HEK293T (cell line): ENCODE measurements at regions not wholly inside any gene's neighbourhood (a gene's known extent, or its start where the extent isn't known, plus 50 kb on each side); places are given as distances from the start of the nearest gene placed in this dataset.

Experiments
- CTCF ChIA-PET: fragments of 350-600 bp; formaldehyde crosslinking; extraction: SDS; loops from one replicate; lab custom pipeline; 2021; ENCODE audit warnings: antibody characterized with exemption, inconsistent platforms; lab: Yijun Ruan, JAX
- POLR2A ChIA-PET: fragments of 350-600 bp; formaldehyde crosslinking; extraction: SDS; loops from one replicate; lab custom pipeline; 2020; ENCODE audit warnings: antibody characterized with exemption, inconsistent platforms; lab: Yijun Ruan, JAX
- DNase-seq: peaks from one replicate; pipeline ENCODE4 v3.0.0; 2012; ENCODE audit warnings: mixed read lengths; ENCODE audit errors: extremely low spot score
- ARNT ChIP-seq: fragments of 450-650 bp; IDR thresholded peaks from 2 replicates; pipeline ENCODE4 v1.6.1; 2017; ENCODE audit warnings: mild to moderate bottlenecking
- BHLHE40 ChIP-seq: fragments of 450-650 bp; IDR thresholded peaks from 2 replicates; pipeline ENCODE4 v1.6.1; 2016; ENCODE audit warnings: mild to moderate bottlenecking, moderate library complexity, borderline replicate concordance
- CTBP1 ChIP-seq: fragments of 450-650 bp; IDR thresholded peaks from 2 replicates; pipeline ENCODE4 v1.6.1; 2016; ENCODE audit warnings: borderline replicate concordance
- ELF4 ChIP-seq: fragments of 450-650 bp; IDR thresholded peaks from 2 replicates; pipeline ENCODE4 v1.6.1; 2017; ENCODE audit warnings: antibody characterized with exemption
- FOXA1 ChIP-seq: fragments of 450-650 bp; IDR thresholded peaks from 2 replicates; pipeline ENCODE4 v1.6.1; 2016; ENCODE audit warnings: mild to moderate bottlenecking
- FOXK2 ChIP-seq: fragments of 450-650 bp; IDR thresholded peaks from 2 replicates; pipeline ENCODE4 v1.6.1; 2016; ENCODE audit warnings: mild to moderate bottlenecking
- FOXM1 ChIP-seq: fragments of 450-650 bp; IDR thresholded peaks from 2 replicates; pipeline ENCODE4 v1.6.1; 2017; ENCODE audit warnings: mild to moderate bottlenecking, borderline replicate concordance
- HDGF ChIP-seq: fragments of 450-650 bp; IDR thresholded peaks from 2 replicates; pipeline ENCODE4 v1.6.1; 2017; ENCODE audit warnings: antibody characterized with exemption, borderline replicate concordance
- L3MBTL2 ChIP-seq: fragments of 450-650 bp; conservative IDR thresholded peaks from 2 replicates; pipeline ENCODE4 v1.6.1; 2016; ENCODE audit warnings: mild to moderate bottlenecking
- LEF1 ChIP-seq: fragments of 450-650 bp; IDR thresholded peaks from 2 replicates; pipeline ENCODE4 v1.6.1; 2017; ENCODE audit warnings: mild to moderate bottlenecking, borderline replicate concordance
- NFRKB ChIP-seq: fragments of 450-650 bp; IDR thresholded peaks from 2 replicates; pipeline ENCODE4 v1.6.1; 2016; ENCODE audit warnings: mild to moderate bottlenecking, moderate library complexity
- PKNOX1 ChIP-seq: fragments of 450-650 bp; IDR thresholded peaks from 2 replicates; pipeline ENCODE4 v1.6.1; 2016
- SP1 ChIP-seq: fragments of 450-650 bp; IDR thresholded peaks from 2 replicates; pipeline ENCODE4 v1.6.1; 2017
- SUZ12 ChIP-seq: fragments of 450-650 bp; IDR thresholded peaks from 2 replicates; pipeline ENCODE4 v1.6.1; 2016; ENCODE audit warnings: mild to moderate bottlenecking
- TARDBP ChIP-seq: fragments of 450-650 bp; IDR thresholded peaks from 2 replicates; pipeline ENCODE4 v1.6.1; 2016
- ZNF384 ChIP-seq: fragments of 450-650 bp; IDR thresholded peaks from 2 replicates; pipeline ENCODE4 v1.6.1; 2016

GRCh38 chr5:159657771-159658170 lies 258.5 kb upstream of the ADRA1B start:
- CTCF ChIA-PET = no interaction called here
- POLR2A ChIA-PET = no interaction called here

GRCh38 chr5:159658266-159658925 lies 257.9 kb upstream of the ADRA1B start:
- DNase-seq = no peak
- ChIA-PET POLR2A (no interaction called here), CTCF (no interaction called here)
- TF ChIP-seq TARDBP (no peak), NFRKB (no peak), FOXM1 (no peak), SP1 (no peak), SUZ12 (no peak), HDGF (no peak), FOXA1 (no peak), L3MBTL2 (no peak), BHLHE40 (no peak), PKNOX1 (no peak), ZNF384 (no peak), ELF4 (no peak), CTBP1 (no peak), ARNT (no peak), FOXK2 (no peak), LEF1 (no peak)

More at GRCh38 chr5:159657771-159658170, 258.5 kb upstream of the ADRA1B start:
- no peak for DNase-seq
- TF ChIP-seq CTBP1 = no peak
- no peak for TF ChIP-seq FOXM1
- no peak for TF ChIP-seq ZNF384
- TF ChIP-seq LEF1 = no peak
- TF ChIP-seq NFRKB = no peak
- TF ChIP-seq ELF4 = no peak
- no peak for TF ChIP-seq TARDBP

GRCh38 chr5:159660401-159660800 lies 255.9 kb upstream of the ADRA1B start:
- POLR2A ChIA-PET = no interaction called here

GRCh38 chr5:159663986-159664385 lies 252.3 kb upstream of the ADRA1B start:
- ChIA-PET CTCF (no interaction called here), POLR2A (no interaction called here)
- no peak for DNase-seq
- TF ChIP-seq PKNOX1 = no peak
- TF ChIP-seq SUZ12 = no peak
- no peak for TF ChIP-seq ZNF384
- TF ChIP-seq NFRKB = no peak
- TF ChIP-seq BHLHE40 = no peak
- no peak for TF ChIP-seq ELF4
- TF ChIP-seq HDGF = no peak
- no peak for TF ChIP-seq SP1
- no peak for TF ChIP-seq CTBP1
- no peak for TF ChIP-seq TARDBP
- TF ChIP-seq FOXA1 = no peak
- TF ChIP-seq FOXM1 = no peak
- no peak for TF ChIP-seq LEF1
- TF ChIP-seq FOXK2 = no peak
- TF ChIP-seq L3MBTL2 = no peak
- no peak for TF ChIP-seq ARNT

More at GRCh38 chr5:159660401-159660800, 255.9 kb upstream of the ADRA1B start:
- TF ChIP-seq FOXK2 (no peak), FOXA1 (no peak), L3MBTL2 (no peak)
- CTCF ChIA-PET = no interaction called here
- DNase-seq = no peak

GRCh38 chr5:159667286-159667685 lies 249.0 kb upstream of the ADRA1B start:
- no peak for DNase-seq
- ChIA-PET CTCF (no interaction called here), POLR2A (no interaction called here)
- TF ChIP-seq FOXA1 (no peak), ELF4 (no peak), PKNOX1 (no peak), HDGF (no peak), BHLHE40 (no peak), SUZ12 (no peak), FOXM1 (no peak), CTBP1 (no peak)

- ChIA-PET CTCF (no interaction called here), POLR2A (no interaction called here)
- TF ChIP-seq ELF4 (no peak), ZNF384 (no peak), TARDBP (no peak), BHLHE40 (no peak), ARNT (no peak), HDGF (no peak), FOXM1 (no peak)
- DNase-seq = no peak
Observed at GRCh38 chr5:159668556-159668955, 247.7 kb upstream of the ADRA1B start.

- no peak for DNase-seq
- CTCF ChIA-PET = no interaction called here
- POLR2A ChIA-PET = no interaction called here
- TF ChIP-seq CTBP1 (no peak), PKNOX1 (no peak), FOXK2 (no peak), L3MBTL2 (no peak), FOXA1 (no peak), ELF4 (no peak), TARDBP (no peak), HDGF (no peak), ARNT (no peak), SP1 (no peak), ZNF384 (no peak)
Observed at GRCh38 chr5:159669559-159669958, 246.7 kb upstream of the ADRA1B start.
